ENCODE measurements at regions not wholly inside any gene's neighbourhood (a gene's known extent, or its start where the extent isn't known, plus 50 kb on each side); places are given as distances from the start of the nearest gene placed in this dataset.

GRCh38 chr20:25135031-25135430 lies 53.1 kb upstream of the VSX1 start:
- H3K9me3 Mint-ChIP-seq = no peaks in the 10 kb centered on the region
- H3K36me3 Mint-ChIP-seq (ENCODE audit: low read depth) = no peaks in the 10 kb centered on the region
- H3K4me3 Mint-ChIP-seq = no peak overlapping the region
- DNase-seq = no peak
- H3K27ac Mint-ChIP-seq = no peak overlapping the region
- H3K27me3 Mint-ChIP-seq = no peaks in the 10 kb centered on the region
- ChIA-PET CTCF (no interaction called here), POLR2A (no interaction called here)
- no peaks in the 10 kb centered on the region for H3K4me1 Mint-ChIP-seq

DNA sequence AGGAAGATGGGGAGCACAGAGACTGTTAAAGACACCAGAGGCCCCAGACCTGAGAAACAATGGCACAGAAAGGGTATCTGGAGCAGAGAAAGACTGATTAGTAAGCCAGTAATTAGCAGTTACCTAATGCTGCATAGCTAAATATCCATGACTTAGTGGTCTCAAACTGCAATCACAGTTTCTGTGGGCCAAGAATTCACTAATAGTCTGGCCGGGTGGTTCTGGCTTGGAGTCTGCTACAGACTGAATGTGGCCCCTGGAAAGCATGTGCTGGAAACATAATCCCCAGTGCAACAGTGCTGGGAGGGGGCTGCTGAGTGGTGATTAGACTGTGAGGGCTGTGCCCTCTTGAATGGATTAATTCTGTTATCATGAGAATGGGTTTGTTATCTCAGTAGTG lies 54.1 kb upstream of the VSX1 start:
- ChIA-PET POLR2A (no interaction called here), CTCF (no interaction called here)
- no peaks in the 10 kb centered on the region for H3K36me3 Mint-ChIP-seq (ENCODE audit: low read depth)
- no peak overlapping the region for H3K4me3 Mint-ChIP-seq
- H3K27ac Mint-ChIP-seq = no peak overlapping the region
- no peak for DNase-seq
- H3K27me3 Mint-ChIP-seq = no peaks in the 10 kb centered on the region
- H3K9me3 Mint-ChIP-seq = no peaks in the 10 kb centered on the region
- no peaks in the 10 kb centered on the region for H3K4me1 Mint-ChIP-seq

GRCh38 chr20:25136643-25137559 lies 55.0 kb upstream of the VSX1 start:
- no peak for DNase-seq
- no peak overlapping the region for H3K4me3 Mint-ChIP-seq
- no peaks in the 10 kb centered on the region for H3K9me3 Mint-ChIP-seq
- CTCF ChIA-PET = interaction anchor here (1.2 kb wide), 1 partner anchor 100 kb away, joined by 3 read pairs; no protein-coding TSS in a partner anchor
- no peaks in the 10 kb centered on the region for H3K4me1 Mint-ChIP-seq
- no peak overlapping the region for H3K27ac Mint-ChIP-seq
- POLR2A ChIA-PET = interaction anchor here (0.7 kb wide), 1 partner anchor 112 kb away, joined by 3 read pairs; no protein-coding TSS in a partner anchor
- no peaks in the 10 kb centered on the region for H3K27me3 Mint-ChIP-seq
- H3K36me3 Mint-ChIP-seq (ENCODE audit: low read depth) = no peaks in the 10 kb centered on the region

GRCh38 chr20:25139029-25139705 lies 56.3 kb upstream of the ENTPD6 start:
- H3K36me3 Mint-ChIP-seq (ENCODE audit: low read depth) = no peaks in the 10 kb centered on the region
- H3K4me1 Mint-ChIP-seq = no peaks in the 10 kb centered on the region
- no peaks in the 10 kb centered on the region for H3K9me3 Mint-ChIP-seq
- H3K4me3 Mint-ChIP-seq = no peak overlapping the region
- POLR2A ChIA-PET = no interaction called here
- CTCF ChIA-PET = no interaction called here
- H3K27ac Mint-ChIP-seq = no peak overlapping the region
- no peak for DNase-seq
- H3K27me3 Mint-ChIP-seq = no peaks in the 10 kb centered on the region

GRCh38 chr20:25140968-25141367 lies 54.5 kb upstream of the ENTPD6 start:
- no peak for DNase-seq
- Mint-ChIP-seq H3K27ac (no peak overlapping the region), H3K27me3 (peaks cover 8% of the 10 kb centered on the region), H3K36me3 (ENCODE audit: low read depth) (no peaks in the 10 kb centered on the region), H3K4me1 (no peaks in the 10 kb centered on the region), H3K9me3 (no peaks in the 10 kb centered on the region), H3K4me3 (no peak overlapping the region)
- ChIA-PET CTCF (no interaction called here), POLR2A (no interaction called here)

DNA sequence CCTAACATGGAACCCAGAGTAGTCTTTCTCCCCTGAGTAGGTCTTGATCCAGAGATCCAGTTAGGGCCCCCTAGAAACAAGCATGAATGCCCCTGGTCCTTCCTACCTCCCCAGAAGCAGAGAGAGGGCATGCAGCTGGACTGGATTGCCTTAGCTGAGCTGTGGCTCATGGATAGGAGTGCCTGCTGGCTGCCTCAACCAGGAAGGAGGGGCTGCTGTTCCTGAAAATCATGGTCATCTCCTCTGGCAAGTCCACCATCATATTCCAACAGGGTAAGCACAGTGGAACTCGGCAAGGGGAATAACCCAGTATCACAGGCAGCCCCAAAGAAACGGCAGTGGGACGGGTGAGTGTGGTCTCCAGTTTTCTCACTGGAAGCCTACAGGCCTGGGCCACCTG lies 53.1 kb upstream of the ENTPD6 start:
- Mint-ChIP-seq H3K4me1 (no peaks in the 10 kb centered on the region), H3K4me3 (no peak overlapping the region), H3K36me3 (ENCODE audit: low read depth) (no peaks in the 10 kb centered on the region), H3K27me3 (peaks cover 8% of the 10 kb centered on the region), H3K27ac (no peak overlapping the region), H3K9me3 (no peaks in the 10 kb centered on the region)
- DNase-seq = no peak
- POLR2A ChIA-PET = no interaction called here
- CTCF ChIA-PET = no interaction called here

- Mint-ChIP-seq H3K4me3 (no peak overlapping the region), H3K27ac (no peak overlapping the region), H3K9me3 (no peaks in the 10 kb centered on the region), H3K36me3 (ENCODE audit: low read depth) (no peaks in the 10 kb centered on the region), H3K4me1 (peaks cover 5% of the 10 kb centered on the region), H3K27me3 (peaks cover 16% of the 10 kb centered on the region)
- DNase-seq = no peak
- ChIA-PET POLR2A (no interaction called here), CTCF (no interaction called here)
Observed at GRCh38 chr20:25145131-25145530, 50.4 kb upstream of the ENTPD6 start.

All from activated CD4-positive, alpha-beta T cell treated with anti-CD3 and anti-CD28 coated beads, Interleukin-2, amount 10 ng/mL, durations not matched to agents 7 days and 5 days (primary cell).